IMR-90 (cell line): ENCODE measurements at regions not wholly inside any gene's neighbourhood (a gene's known extent, or its start where the extent isn't known, plus 50 kb on each side); places are given as distances from the start of the nearest gene placed in this dataset.

Experiments used
- ATAC-seq: fragments of 200-7000 bp; cut with Tn5 transposase; 2 replicates; pipeline ENCODE4 v1.9.1; 2020; ENCODE audit warnings: low read depth, mild to moderate bottlenecking, moderate library complexity
- BruUV-seq: library from RNA; stranded (reverse); fragments of 400-500 nt; replicated peaks from 2 replicates; lab custom pipeline; 2021; lab: Mats Ljungman, UMichigan
- CTCF ChIA-PET: fragments of 300-600 bp; formaldehyde crosslinking; extraction: SDS; loops from one replicate; lab custom pipeline; 2021; ENCODE audit warnings: antibody characterized with exemption; lab: Yijun Ruan, JAX
- POLR2A ChIA-PET: fragments of 300-600 bp; sonication (Branson Sonifier 250); formaldehyde crosslinking; loops from one replicate; lab custom pipeline; 2022; ENCODE audit warnings: antibody characterized with exemption; ENCODE audit not compliant: unreplicated experiment; lab: Charles Lee
- DNase-seq: peaks from one replicate; pipeline ENCODE4 v3.0.0; 2013
- H2AFZ ChIP-seq: replicated peaks from 2 replicates; pipeline ENCODE3; 2013; ENCODE audit warnings: low read length, mild to moderate bottlenecking; ENCODE audit not compliant: poor library complexity
- H2AK5ac ChIP-seq: 2 replicates; pipeline ENCODE4 v1.6.1; 2013; ENCODE audit warnings: low read depth, low read length, inconsistent platforms
- H2AK9ac ChIP-seq: replicated peaks from 2 replicates; pipeline ENCODE3; 2013; ENCODE audit warnings: mild to moderate bottlenecking, low read depth, low read length, moderate library complexity; ENCODE audit not compliant: poor library complexity
- H2BK120ac ChIP-seq: 2 replicates; pipeline ENCODE4 v1.6.1; 2013; ENCODE audit warnings: low read depth, low read length, inconsistent platforms
- H2BK15ac ChIP-seq: 3 replicates; pipeline ENCODE4 v1.6.1; 2013; ENCODE audit warnings: low read depth, low read length, inconsistent platforms
- H2BK20ac ChIP-seq: 2 replicates; pipeline ENCODE4 v1.6.1; 2013; ENCODE audit warnings: low read depth, mild to moderate bottlenecking, inconsistent platforms, low read length, moderate library complexity
- H2BK5ac ChIP-seq: 2 replicates; pipeline ENCODE4 v1.6.1; 2013; ENCODE audit warnings: mild to moderate bottlenecking, low read depth, low read length, inconsistent platforms; ENCODE audit not compliant: poor library complexity, severe bottlenecking
- H3K14ac ChIP-seq: replicated peaks from 2 replicates; pipeline ENCODE4 v1.6.1; 2013; ENCODE audit warnings: low read depth, low read length, inconsistent platforms
- H3K18ac ChIP-seq: 2 replicates; pipeline ENCODE4 v1.6.1; 2013; ENCODE audit warnings: low read depth, low read length, control low read depth
- H3K23ac ChIP-seq: 2 replicates; pipeline ENCODE4 v1.6.1; 2013; ENCODE audit warnings: low read depth, low read length, inconsistent platforms
- H3K27ac ChIP-seq: 2 replicates; pipeline ENCODE4 v1.5.1; 2013; ENCODE audit warnings: mild to moderate bottlenecking, control low read depth, low read length; ENCODE audit not compliant: insufficient read depth
- H3K27me3 ChIP-seq: 2 replicates; pipeline ENCODE4 v1.6.1; 2013; ENCODE audit warnings: low read length; ENCODE audit not compliant: control insufficient read depth, insufficient read depth
- H3K36me3 ChIP-seq: 2 replicates; pipeline ENCODE4 v1.6.1; 2013; ENCODE audit warnings: low read length, mixed read lengths; ENCODE audit not compliant: control insufficient read depth, insufficient read depth
- H3K4ac ChIP-seq: 2 replicates; pipeline ENCODE4 v1.6.1; 2013; ENCODE audit warnings: low read depth, low read length, inconsistent platforms
- H3K4me1 ChIP-seq: 2 replicates; pipeline ENCODE4 v1.6.1; 2013; ENCODE audit warnings: low read length, mixed read lengths; ENCODE audit not compliant: control insufficient read depth, insufficient read depth
- H3K4me2 ChIP-seq: 2 replicates; pipeline ENCODE4 v1.6.1; 2013; ENCODE audit warnings: low read depth, mild to moderate bottlenecking, control low read depth, low read length, moderate library complexity
- H3K4me3 ChIP-seq: 2 replicates; pipeline ENCODE4 v1.5.1; 2013; ENCODE audit warnings: low read depth, mild to moderate bottlenecking, control low read depth, low read length, moderate library complexity; ENCODE audit not compliant: insufficient read depth
- H3K56ac ChIP-seq: 2 replicates; pipeline ENCODE4 v1.6.1; 2013; ENCODE audit warnings: low read length, inconsistent platforms; ENCODE audit not compliant: insufficient read depth; ENCODE audit errors: extremely low read depth
- H3K79me1 ChIP-seq, 2 experiments: 2 replicates each; pipeline ENCODE4 v1.6.1; 2013; ENCODE audit warnings: low read length in 2 of 2, inconsistent platforms in 1 of 2, low read depth in 1 of 2
- H3K9ac ChIP-seq: 2 replicates; pipeline ENCODE4 v1.6.1; 2013; ENCODE audit warnings: low read depth, low read length, control low read depth
- H3K9me1 ChIP-seq: 2 replicates; pipeline ENCODE4 v1.6.1; 2013; ENCODE audit warnings: low read length, inconsistent platforms; ENCODE audit not compliant: insufficient read depth
- H3K9me3 ChIP-seq: 2 replicates; pipeline ENCODE4 v1.6.1; 2013; ENCODE audit warnings: low read length; ENCODE audit not compliant: control insufficient read depth, insufficient read depth
- H4K20me1 ChIP-seq: 2 replicates; pipeline ENCODE4 v1.6.1; 2013; ENCODE audit warnings: low read length, inconsistent platforms; ENCODE audit not compliant: insufficient read depth
- H4K5ac ChIP-seq: 2 replicates; pipeline ENCODE4 v1.6.1; 2013; ENCODE audit warnings: mild to moderate bottlenecking, low read depth, low read length, control low read depth
- H4K8ac ChIP-seq, 2 experiments: 2 replicates each; pipeline ENCODE4 v1.6.1; 2013; ENCODE audit warnings: low read depth in 2 of 2, low read length in 2 of 2, control low read depth in 1 of 2, inconsistent platforms in 1 of 2
- H4K91ac ChIP-seq: 2 replicates; pipeline ENCODE4 v1.6.1; 2013; ENCODE audit warnings: low read depth, low read length, inconsistent platforms; ENCODE audit not compliant: insufficient read depth
- BHLHE40 ChIP-seq: fragments of 150-350 bp; IDR thresholded peaks from 2 replicates; pipeline ENCODE4 v1.6.1; 2016; ENCODE audit warnings: mild to moderate bottlenecking, low read depth, low read length
- CHD1 ChIP-seq: IDR thresholded peaks from 2 replicates; pipeline ENCODE4 v1.6.1; 2012; ENCODE audit warnings: low read depth, low read length, improper control_type of control experiment
- FOS ChIP-seq: fragments of 150-350 bp; IDR thresholded peaks from 2 replicates; pipeline ENCODE4 v1.6.1; 2016; ENCODE audit warnings: low read depth, low read length
- MAZ ChIP-seq: IDR thresholded peaks from 2 replicates; pipeline ENCODE4 v1.6.1; 2012; ENCODE audit warnings: low read depth, mild to moderate bottlenecking, low read length, improper control_type of control experiment, moderate library complexity, borderline replicate concordance
- NFE2L2 ChIP-seq: fragments of 150-350 bp; IDR thresholded peaks from 2 replicates; pipeline ENCODE4 v1.6.1; 2016; ENCODE audit warnings: low read depth, mild to moderate bottlenecking, low read length
- POLR2A ChIP-seq: IDR thresholded peaks from 2 replicates; pipeline ENCODE4 v1.6.1; 2012; ENCODE audit warnings: mild to moderate bottlenecking, low read depth, low read length
- RCOR1 ChIP-seq: IDR thresholded peaks from 2 replicates; pipeline ENCODE4 v1.6.1; 2012; ENCODE audit warnings: mild to moderate bottlenecking, low read length, improper control_type of control experiment; ENCODE audit not compliant: insufficient replicate concordance
- RFX5 ChIP-seq: IDR thresholded peaks from 2 replicates; pipeline ENCODE4 v1.8.0; 2012; ENCODE audit warnings: low read depth, mild to moderate bottlenecking, low read length, moderate library complexity
- SMC3 ChIP-seq: fragments of 150-350 bp; IDR thresholded peaks from 2 replicates; pipeline ENCODE4 v1.6.1; 2016; ENCODE audit warnings: low read depth, mild to moderate bottlenecking, antibody characterized with exemption, low read length, moderate library complexity
- WGBS, 2 experiments: methylation state at CpG; one replicate each; pipeline versions ENCODE4 v1.1.5 to v1.1.7; 2013; ENCODE audit warnings: missing lambda C conversion rate in 2 of 2; ENCODE audit not compliant: insufficient read length in 1 of 2; ENCODE audit errors: extremely low coverage in 2 of 2; 5-methylcytosine and 5-hydroxymethylcytosine counted together
- dilution Hi-C: fragments of 300-500 bp; cut with HindIII; formaldehyde crosslinking; loops from one replicate; pipeline ENCODE4 v1.14.3; 2018; ENCODE audit warnings: low sequenced_read_pairs; ENCODE audit not compliant: unreplicated experiment
- in situ Hi-C: fragments of 300-500 bp; cut with MboI; formaldehyde crosslinking; loops from 3 replicates; pipeline ENCODE4 v1.14.3; 2019; ENCODE audit warnings: low sequenced_read_pairs, inconsistent platforms, mixed read lengths
- intact Hi-C: fragments of 100-400 bp; cut with micrococcal nuclease; formaldehyde crosslinking; loops from 2 replicates; pipeline ENCODE4 v1.10.0; 2022
- TF ChIP-seq, protein P1 (sequence below): conservative IDR thresholded peaks from 2 replicates; pipeline ENCODE4 v1.5.1; 2012; ENCODE audit warnings: mild to moderate bottlenecking, low read depth, low read length, improper control_type of control experiment
- TF ChIP-seq, protein P2 (sequence below): fragments of 150-350 bp; IDR thresholded peaks from 2 replicates; pipeline ENCODE4 v1.6.1; 2017; ENCODE audit warnings: mild to moderate bottlenecking, antibody characterized with exemption, low read length, low read depth

DNA sequence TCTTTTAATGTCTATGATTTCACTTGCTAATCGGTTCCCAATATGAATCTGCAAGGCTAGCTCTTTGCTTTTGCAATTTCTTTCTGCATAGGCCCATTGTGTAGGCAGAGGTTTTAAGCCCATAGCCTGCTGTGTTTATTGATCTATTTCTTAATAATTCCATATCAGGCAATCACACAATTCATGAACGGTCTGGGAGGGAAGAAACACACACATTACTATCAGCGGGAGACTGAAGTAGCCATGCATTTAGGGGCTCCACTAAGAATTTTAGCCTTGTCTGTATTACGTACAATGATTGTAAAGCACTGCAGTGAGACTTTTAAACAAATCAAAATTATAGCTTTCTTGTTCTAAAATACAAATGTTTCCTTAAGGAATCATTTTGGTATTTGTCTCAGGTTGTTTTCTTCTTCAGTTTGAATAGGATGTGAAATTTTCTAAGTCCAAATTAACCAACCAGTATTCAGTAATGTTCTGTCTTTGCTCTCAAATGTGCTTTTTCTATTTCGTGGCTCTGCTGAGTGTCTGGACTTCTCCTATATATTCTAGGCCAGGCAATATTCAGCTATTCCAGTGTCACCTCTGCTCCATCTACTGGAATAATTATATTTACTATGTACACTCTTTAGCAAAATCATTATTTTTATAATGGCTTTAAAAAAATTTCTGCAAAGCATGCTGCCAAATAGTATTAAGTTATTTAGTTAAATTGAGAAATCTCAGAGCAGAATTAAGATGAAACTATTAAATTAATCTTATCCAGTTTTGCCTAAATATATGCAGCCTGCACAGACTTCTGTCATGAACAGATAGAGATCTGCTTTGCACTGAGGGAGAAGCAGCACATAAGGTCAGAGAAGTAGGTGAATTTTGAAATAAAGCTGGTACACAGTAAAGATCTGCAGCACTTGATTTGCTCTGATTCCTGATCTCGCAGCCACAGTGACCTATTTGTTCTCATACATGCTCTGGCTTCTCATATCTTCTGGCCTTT lies 103.0 kb upstream of the NAALADL2 start:
- Histone ChIP-seq H4K91ac (no peak overlapping the region), H3K4me3 (no peak overlapping the region), H3K4me2 (no peak overlapping the region), H3K27ac (no peak overlapping the region), H3K27me3 (no peaks in the 10 kb centered on the region), H3K4ac (no peak overlapping the region), H2AK9ac (no peak overlapping the region), H2BK5ac (no peak overlapping the region), H3K23ac (no peak overlapping the region), H4K20me1 (no peaks in the 10 kb centered on the region), H3K9me3 (no peaks in the 10 kb centered on the region), H2AK5ac (no peak overlapping the region), H3K9ac (no peak overlapping the region), H3K56ac (no peak overlapping the region), H2BK20ac (no peak overlapping the region), H2BK15ac (no peak overlapping the region), H3K79me1 (no peaks in the 10 kb centered on the region), H3K14ac (no peak overlapping the region), H3K9me1 (no peaks in the 10 kb centered on the region), H2AFZ (no peak overlapping the region), H2BK120ac (no peak overlapping the region), H3K18ac (no peak overlapping the region), H4K5ac (no peak overlapping the region), H4K8ac (no peak overlapping the region), H3K36me3 (no peaks in the 10 kb centered on the region), H3K4me1 (no peaks in the 10 kb centered on the region)
- no TSS peak for BruUV-seq
- TF ChIP-seq RCOR1, result no peak
- TF ChIP-seq POLR2A, result no peak
- no peak for TF ChIP-seq RFX5
- TF ChIP-seq NFE2L2, result no peak
- TF ChIP-seq FOS, result no peak
- TF ChIP-seq, protein P1, sequence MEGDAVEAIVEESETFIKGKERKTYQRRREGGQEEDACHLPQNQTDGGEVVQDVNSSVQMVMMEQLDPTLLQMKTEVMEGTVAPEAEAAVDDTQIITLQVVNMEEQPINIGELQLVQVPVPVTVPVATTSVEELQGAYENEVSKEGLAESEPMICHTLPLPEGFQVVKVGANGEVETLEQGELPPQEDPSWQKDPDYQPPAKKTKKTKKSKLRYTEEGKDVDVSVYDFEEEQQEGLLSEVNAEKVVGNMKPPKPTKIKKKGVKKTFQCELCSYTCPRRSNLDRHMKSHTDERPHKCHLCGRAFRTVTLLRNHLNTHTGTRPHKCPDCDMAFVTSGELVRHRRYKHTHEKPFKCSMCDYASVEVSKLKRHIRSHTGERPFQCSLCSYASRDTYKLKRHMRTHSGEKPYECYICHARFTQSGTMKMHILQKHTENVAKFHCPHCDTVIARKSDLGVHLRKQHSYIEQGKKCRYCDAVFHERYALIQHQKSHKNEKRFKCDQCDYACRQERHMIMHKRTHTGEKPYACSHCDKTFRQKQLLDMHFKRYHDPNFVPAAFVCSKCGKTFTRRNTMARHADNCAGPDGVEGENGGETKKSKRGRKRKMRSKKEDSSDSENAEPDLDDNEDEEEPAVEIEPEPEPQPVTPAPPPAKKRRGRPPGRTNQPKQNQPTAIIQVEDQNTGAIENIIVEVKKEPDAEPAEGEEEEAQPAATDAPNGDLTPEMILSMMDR, result no peak
- TF ChIP-seq, protein P2, sequence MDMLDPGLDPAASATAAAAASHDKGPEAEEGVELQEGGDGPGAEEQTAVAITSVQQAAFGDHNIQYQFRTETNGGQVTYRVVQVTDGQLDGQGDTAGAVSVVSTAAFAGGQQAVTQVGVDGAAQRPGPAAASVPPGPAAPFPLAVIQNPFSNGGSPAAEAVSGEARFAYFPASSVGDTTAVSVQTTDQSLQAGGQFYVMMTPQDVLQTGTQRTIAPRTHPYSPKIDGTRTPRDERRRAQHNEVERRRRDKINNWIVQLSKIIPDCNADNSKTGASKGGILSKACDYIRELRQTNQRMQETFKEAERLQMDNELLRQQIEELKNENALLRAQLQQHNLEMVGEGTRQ, result no peak
- no peak for TF ChIP-seq MAZ
- TF ChIP-seq SMC3, result no peak
- TF ChIP-seq BHLHE40, result no peak
- no peak for TF ChIP-seq CHD1
- CTCF ChIA-PET, result interaction anchor here (1.0 kb wide), 1 partner anchor 26 kb away, joined by 3 read pairs; no protein-coding TSS in a partner anchor
- POLR2A ChIA-PET, result no interaction called here
- in situ Hi-C loops (no loop called here), dilution Hi-C loops (no loop called here), intact Hi-C loops (no loop called here)
- DNase-seq (no peak), ATAC-seq (no peak)
- WGBS, 2 experiments, result 65% methylated on average over 2 of the region's 6 CpGs; no CpG with 5 or more reads in 1 of the 2 experiments
